ENCODE measurements at regions not wholly inside any gene's neighbourhood (a gene's known extent, or its start where the extent isn't known, plus 50 kb on each side); places are given as distances from the start of the nearest gene placed in this dataset.

- intact Hi-C loops (cut with micrococcal nuclease; ENCODE audit: unreplicated experiment): no loop called here
These were observed 77.0 kb upstream of the IRF2BP2 start for GRCh38 chr1:234687011-234687410.

DNA sequence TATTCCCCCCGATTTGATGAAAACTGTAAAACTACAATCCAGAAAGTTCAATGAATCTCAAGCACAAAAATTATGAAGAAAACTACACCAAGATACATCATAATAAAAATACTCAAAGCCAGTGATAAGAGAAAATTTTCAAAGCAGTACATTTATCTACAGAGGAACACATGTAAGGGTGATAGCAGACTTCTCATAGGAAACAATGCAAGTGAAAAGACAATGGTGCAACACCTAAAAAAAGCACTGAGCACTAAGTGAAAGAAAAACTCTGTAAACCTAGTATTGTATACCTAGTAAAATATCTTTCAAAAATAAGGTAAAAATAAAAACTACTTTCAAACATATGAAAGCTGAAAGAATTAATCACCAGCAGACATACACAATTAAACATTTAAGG lies 76.1 kb upstream of the IRF2BP2 start:
- H3K9me3 ChIP-seq (ENCODE audit: control insufficient read depth, insufficient read depth, low read depth, low read length): peaks cover 37% of the 10 kb centered on the region
- H3K4me3 ChIP-seq (ENCODE audit: low read depth in 2 of 2, low read length in 2 of 2): no peak overlapping the region
- no peaks in the 10 kb centered on the region for H3K27me3 ChIP-seq (ENCODE audit: control insufficient read depth, insufficient read depth, low read length)
- TF ChIP-seq REST (IDR thresholded peaks at IDR 0.05; ENCODE audit: insufficient read depth in 1 of 2, low read depth in 2 of 2, low read length in 1 of 2) (no peak), POLR2AphosphoS5 (IDR thresholded peaks at IDR 0.05; ENCODE audit: low read depth, low read length) (no peak), CTCF (IDR thresholded peaks at IDR 0.05) (no peak), TCF7L2 (IDR thresholded peaks at IDR 0.05; ENCODE audit: low read depth, low read length) (no peak), SIN3A (IDR thresholded peaks at IDR 0.05; ENCODE audit: borderline replicate concordance, insufficient read depth, low read depth, low read length) (no peak)
- DNase-seq (ENCODE audit: low read depth, low spot score): no peak
- peaks cover 6% of the 10 kb centered on the region for H3K4me1 ChIP-seq (ENCODE audit: control insufficient read depth, insufficient read depth, low read length)
- intact Hi-C loops (cut with micrococcal nuclease; ENCODE audit: unreplicated experiment): no loop called here
- H3K27ac ChIP-seq (ENCODE audit: low read length): peak overlapping the region; percentile 65; the same call in 1 of the 2 replicates
- no peaks in the 10 kb centered on the region for H3K36me3 ChIP-seq (ENCODE audit: control insufficient read depth, insufficient read depth, low read length)
- ATAC-seq: no peak
- CTCF ChIA-PET: no interaction called here
- no TSS peak for BruUV-seq (replicated peaks)
- in situ Hi-C loops (cut with HindIII; ENCODE audit: low pct_unique_long_range_greater_than_20kb, low sequenced_read_pairs): no loop called here
- POLR2A ChIA-PET: no interaction called here

More at GRCh38 chr1:234687011-234687410, 77.0 kb upstream of the IRF2BP2 start:
- Histone ChIP-seq H3K4me1 (ENCODE audit: control insufficient read depth, insufficient read depth, low read length) (peaks cover 6% of the 10 kb centered on the region), H3K4me3 (ENCODE audit: low read depth in 2 of 2, low read length in 2 of 2) (no peak overlapping the region), H3K36me3 (ENCODE audit: control insufficient read depth, insufficient read depth, low read length) (no peaks in the 10 kb centered on the region), H3K27ac (ENCODE audit: low read length) (no peak overlapping the region; the same call in 1 of the 2 replicates), H3K27me3 (ENCODE audit: control insufficient read depth, insufficient read depth, low read length) (no peaks in the 10 kb centered on the region), H3K9me3 (ENCODE audit: control insufficient read depth, insufficient read depth, low read depth, low read length) (peaks cover 37% of the 10 kb centered on the region)
- ATAC-seq (no peak), DNase-seq (ENCODE audit: low read depth, low spot score) (no peak)
- BruUV-seq (replicated peaks): no TSS peak
- CTCF ChIA-PET: no interaction called here
- in situ Hi-C loops (cut with HindIII; ENCODE audit: low pct_unique_long_range_greater_than_20kb, low sequenced_read_pairs): no loop called here
- no peak for TF ChIP-seq CTCF (IDR thresholded peaks at IDR 0.05)
- TF ChIP-seq TCF7L2 (IDR thresholded peaks at IDR 0.05; ENCODE audit: low read depth, low read length): no peak
- no peak for TF ChIP-seq SIN3A (IDR thresholded peaks at IDR 0.05; ENCODE audit: borderline replicate concordance, insufficient read depth, low read depth, low read length)
- TF ChIP-seq REST (IDR thresholded peaks at IDR 0.05; ENCODE audit: insufficient read depth in 1 of 2, low read depth in 2 of 2, low read length in 1 of 2): no peak
- no peak for TF ChIP-seq POLR2AphosphoS5 (IDR thresholded peaks at IDR 0.05; ENCODE audit: low read depth, low read length)
- POLR2A ChIA-PET: no interaction called here

Data from Panc1 (cell line).